B cell (primary cell): ENCODE measurements at regions not wholly inside any gene's neighbourhood (a gene's known extent, or its start where the extent isn't known, plus 50 kb on each side); places are given as distances from the start of the nearest gene placed in this dataset.

Experiments
- EZH2 ChIP-seq: IDR thresholded peaks from 2 replicates; pipeline ENCODE4 v1.6.1; 2012; ENCODE audit warnings: borderline replicate concordance, low read depth, mild to moderate bottlenecking, moderate library complexity, low read length; ENCODE audit not compliant: insufficient read depth, poor library complexity, severe bottlenecking
- TF ChIP-seq, protein P1 (sequence below): fragments of 200-600 bp; IDR thresholded peaks from one replicate; pipeline ENCODE4 v1.8.0; 2022; ENCODE audit warnings: antibody characterized with exemption, mild to moderate bottlenecking

GRCh38 chr4:189823591-189823990 lies 117.1 kb upstream of the FRG1 start:
- TF ChIP-seq, protein P1, sequence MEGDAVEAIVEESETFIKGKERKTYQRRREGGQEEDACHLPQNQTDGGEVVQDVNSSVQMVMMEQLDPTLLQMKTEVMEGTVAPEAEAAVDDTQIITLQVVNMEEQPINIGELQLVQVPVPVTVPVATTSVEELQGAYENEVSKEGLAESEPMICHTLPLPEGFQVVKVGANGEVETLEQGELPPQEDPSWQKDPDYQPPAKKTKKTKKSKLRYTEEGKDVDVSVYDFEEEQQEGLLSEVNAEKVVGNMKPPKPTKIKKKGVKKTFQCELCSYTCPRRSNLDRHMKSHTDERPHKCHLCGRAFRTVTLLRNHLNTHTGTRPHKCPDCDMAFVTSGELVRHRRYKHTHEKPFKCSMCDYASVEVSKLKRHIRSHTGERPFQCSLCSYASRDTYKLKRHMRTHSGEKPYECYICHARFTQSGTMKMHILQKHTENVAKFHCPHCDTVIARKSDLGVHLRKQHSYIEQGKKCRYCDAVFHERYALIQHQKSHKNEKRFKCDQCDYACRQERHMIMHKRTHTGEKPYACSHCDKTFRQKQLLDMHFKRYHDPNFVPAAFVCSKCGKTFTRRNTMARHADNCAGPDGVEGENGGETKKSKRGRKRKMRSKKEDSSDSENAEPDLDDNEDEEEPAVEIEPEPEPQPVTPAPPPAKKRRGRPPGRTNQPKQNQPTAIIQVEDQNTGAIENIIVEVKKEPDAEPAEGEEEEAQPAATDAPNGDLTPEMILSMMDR: no peak
- TF ChIP-seq EZH2: no peak
